ENCODE measurements at regions not wholly inside any gene's neighbourhood (a gene's known extent, or its start where the extent isn't known, plus 50 kb on each side); places are given as distances from the start of the nearest gene placed in this dataset.

DNA sequence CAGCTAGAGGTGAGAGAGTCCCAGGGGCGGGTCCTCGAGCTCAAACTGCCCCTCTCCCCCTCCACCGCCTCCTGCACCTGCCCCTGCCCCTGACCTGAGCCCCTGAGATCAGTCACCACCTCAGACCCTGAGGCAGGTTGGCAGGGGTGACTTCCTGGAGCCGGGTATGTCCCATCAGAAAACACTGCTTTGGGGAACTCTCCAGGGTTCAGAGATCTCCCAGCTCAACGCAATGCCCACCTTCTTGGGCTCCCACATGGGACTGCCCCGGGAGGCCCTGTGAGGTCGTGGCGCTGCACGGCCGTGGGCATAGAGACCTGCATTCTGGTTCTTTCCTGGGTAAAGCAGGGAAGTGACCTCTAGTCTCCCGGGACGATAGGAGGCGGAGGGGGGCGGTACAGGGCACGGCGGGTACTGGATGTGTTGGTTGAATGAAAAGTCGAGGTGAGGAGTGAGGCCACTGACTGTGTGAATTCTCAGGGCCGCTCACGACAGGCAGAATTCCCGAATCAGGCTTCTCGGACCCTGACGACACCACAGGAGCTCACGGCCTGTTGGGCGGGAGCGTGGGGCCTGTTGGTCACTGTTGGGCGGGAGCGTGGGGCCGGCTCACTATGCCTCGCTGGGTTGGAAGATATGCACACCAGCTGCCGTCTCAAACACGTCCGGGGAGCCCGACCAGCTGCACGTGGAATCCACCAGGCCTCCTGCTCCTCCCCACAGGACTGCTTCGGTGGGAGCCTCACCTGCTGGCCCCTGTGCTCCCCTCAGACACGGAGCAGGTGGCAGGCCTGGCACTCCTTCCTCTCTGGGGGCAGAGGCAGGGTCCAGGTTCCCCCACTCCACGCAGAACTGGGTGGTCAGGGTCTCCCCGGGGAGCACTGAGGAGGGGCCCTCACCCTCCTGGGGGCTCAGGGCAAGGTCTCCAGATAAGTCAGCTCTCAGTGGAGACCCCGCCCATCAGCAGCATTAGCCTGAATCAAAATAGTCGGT is 178.0 kb upstream of the PPP1R26 start:
- TF ChIP-seq EZH2 (IDR thresholded peaks at IDR 0.05; ENCODE audit: borderline replicate concordance, insufficient read depth, low read length, poor library complexity, severe bottlenecking) (no peak), POLR2AphosphoS5 (IDR thresholded peaks at IDR 0.05) (no peak), CTCF (IDR thresholded peaks at IDR 0.05; ENCODE audit: poor library complexity, severe bottlenecking) (no peak), SMC3 (conservative IDR thresholded peaks at IDR 0.05; ENCODE audit: poor library complexity) (no peak), MXI1 (conservative IDR thresholded peaks at IDR 0.05; ENCODE audit: poor library complexity, severe bottlenecking) (no peak), TAF1 (IDR thresholded peaks at IDR 0.05; ENCODE audit: low read depth) (no peak)
- TF ChIP-seq, protein P1, sequence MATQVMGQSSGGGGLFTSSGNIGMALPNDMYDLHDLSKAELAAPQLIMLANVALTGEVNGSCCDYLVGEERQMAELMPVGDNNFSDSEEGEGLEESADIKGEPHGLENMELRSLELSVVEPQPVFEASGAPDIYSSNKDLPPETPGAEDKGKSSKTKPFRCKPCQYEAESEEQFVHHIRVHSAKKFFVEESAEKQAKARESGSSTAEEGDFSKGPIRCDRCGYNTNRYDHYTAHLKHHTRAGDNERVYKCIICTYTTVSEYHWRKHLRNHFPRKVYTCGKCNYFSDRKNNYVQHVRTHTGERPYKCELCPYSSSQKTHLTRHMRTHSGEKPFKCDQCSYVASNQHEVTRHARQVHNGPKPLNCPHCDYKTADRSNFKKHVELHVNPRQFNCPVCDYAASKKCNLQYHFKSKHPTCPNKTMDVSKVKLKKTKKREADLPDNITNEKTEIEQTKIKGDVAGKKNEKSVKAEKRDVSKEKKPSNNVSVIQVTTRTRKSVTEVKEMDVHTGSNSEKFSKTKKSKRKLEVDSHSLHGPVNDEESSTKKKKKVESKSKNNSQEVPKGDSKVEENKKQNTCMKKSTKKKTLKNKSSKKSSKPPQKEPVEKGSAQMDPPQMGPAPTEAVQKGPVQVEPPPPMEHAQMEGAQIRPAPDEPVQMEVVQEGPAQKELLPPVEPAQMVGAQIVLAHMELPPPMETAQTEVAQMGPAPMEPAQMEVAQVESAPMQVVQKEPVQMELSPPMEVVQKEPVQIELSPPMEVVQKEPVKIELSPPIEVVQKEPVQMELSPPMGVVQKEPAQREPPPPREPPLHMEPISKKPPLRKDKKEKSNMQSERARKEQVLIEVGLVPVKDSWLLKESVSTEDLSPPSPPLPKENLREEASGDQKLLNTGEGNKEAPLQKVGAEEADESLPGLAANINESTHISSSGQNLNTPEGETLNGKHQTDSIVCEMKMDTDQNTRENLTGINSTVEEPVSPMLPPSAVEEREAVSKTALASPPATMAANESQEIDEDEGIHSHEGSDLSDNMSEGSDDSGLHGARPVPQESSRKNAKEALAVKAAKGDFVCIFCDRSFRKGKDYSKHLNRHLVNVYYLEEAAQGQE (IDR thresholded peaks at IDR 0.05; ENCODE audit: borderline replicate concordance), result no peak
